NCI-H1694 (cell line): ENCODE measurements at regions not wholly inside any gene's neighbourhood (a gene's known extent, or its start where the extent isn't known, plus 50 kb on each side); places are given as distances from the start of the nearest gene placed in this dataset.

ENCODE experiments used
- DNase-seq: peaks from one replicate; lab custom pipeline; 2025; lab: John Stamatoyannopoulos, UW

DNA sequence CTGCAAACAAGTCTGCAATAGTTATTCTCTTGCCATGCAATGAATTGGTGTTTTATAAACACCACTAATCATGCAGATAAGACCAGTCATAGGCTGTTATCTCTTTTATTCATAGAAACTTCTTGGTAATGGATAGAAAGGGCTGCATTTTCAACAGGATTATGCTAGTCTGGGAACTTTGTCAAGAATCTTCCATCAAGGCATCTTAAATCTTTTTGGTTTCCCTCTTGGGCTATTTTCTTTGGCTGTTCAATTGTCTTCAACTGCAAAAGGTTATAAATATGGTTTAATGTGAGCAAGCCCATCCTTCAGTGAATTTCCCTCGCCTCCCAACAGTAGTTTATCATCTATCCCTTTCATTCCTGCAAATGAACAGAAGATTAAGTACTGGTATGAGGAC is 59.0 kb upstream of the MINAR1 start:
- no peak for DNase-seq

- no peak for DNase-seq
Observed at GRCh38 chr15:79373728-79374127, 58.4 kb upstream of the MINAR1 start.

GRCh38 chr15:79376383-79376782 is 55.8 kb upstream of the MINAR1 start:
- DNase-seq, result no peak

GRCh38 chr15:79378394-79379109 is 53.6 kb upstream of the MINAR1 start:
- no peak for DNase-seq

DNA sequence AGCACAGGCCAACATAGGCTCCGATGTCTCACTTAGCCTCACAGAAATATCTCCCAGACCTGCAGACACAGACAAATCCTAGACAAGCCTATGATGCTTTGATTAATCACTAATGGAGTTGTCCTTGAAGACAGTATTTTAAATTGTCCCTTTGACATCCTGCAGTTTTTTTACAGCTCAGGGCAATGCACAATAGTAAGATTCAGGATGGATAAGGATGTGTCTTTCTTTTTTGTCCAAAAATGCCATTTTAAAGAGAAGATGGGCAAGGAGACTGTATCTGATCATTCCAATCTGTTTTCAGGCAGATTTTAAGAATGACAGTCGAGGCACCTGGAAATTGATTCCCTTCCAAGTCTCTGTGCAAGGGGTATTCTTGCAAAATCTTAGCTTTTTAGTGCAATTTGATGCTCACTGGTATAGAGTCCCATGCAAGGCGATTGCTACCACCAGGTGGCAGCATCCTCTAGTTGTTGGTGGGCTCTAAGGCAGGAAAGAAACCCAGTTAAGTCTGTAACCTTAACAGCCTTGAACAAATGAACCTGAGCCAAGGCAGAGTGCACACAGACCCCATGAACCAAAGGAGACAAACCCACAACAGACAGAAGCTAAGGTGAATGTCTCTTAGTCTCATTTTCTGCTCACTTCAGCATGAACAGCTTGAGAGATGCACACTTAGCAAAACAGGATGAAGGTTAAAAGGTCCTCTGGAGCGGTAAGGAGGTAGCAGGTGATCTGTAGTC is 51.2 kb upstream of the MINAR1 start:
- peak; percentile 55 for DNase-seq

- no peak for DNase-seq
Observed at GRCh38 chr15:79381593-79381992, 50.5 kb upstream of the MINAR1 start.
